Activated CD4-positive, alpha-beta memory T cell treated with anti-CD3 and anti-CD28 coated beads, Interleukin-2, amount 10 ng/mL, durations not matched to agents 7 days and 5 days (primary cell): ENCODE measurements at regions not wholly inside any gene's neighbourhood (a gene's known extent, or its start where the extent isn't known, plus 50 kb on each side); places are given as distances from the start of the nearest gene placed in this dataset.

ENCODE experiments used
- CTCF ChIA-PET: fragments of 350-600 bp; sonication (Branson Sonifier 250); formaldehyde crosslinking; loops from one replicate; lab custom pipeline; 2021; ENCODE audit warnings: antibody characterized with exemption, inconsistent platforms; lab: Charles Lee
- POLR2A ChIA-PET: fragments of 350-600 bp; sonication (Branson Sonifier 250); formaldehyde crosslinking; loops from one replicate; lab custom pipeline; 2021; ENCODE audit warnings: antibody characterized with exemption; lab: Charles Lee
- DNase-seq: peaks from one replicate; pipeline ENCODE4 v3.0.0-alpha.2; 2020
- H3K27ac Mint-ChIP-seq: one replicate; pipeline ENCODE4 v1.8.0; 2021; ENCODE audit warnings: mild to moderate bottlenecking, mixed read lengths
- H3K27me3 Mint-ChIP-seq: one replicate; pipeline ENCODE4 v1.8.0; 2021; ENCODE audit warnings: mixed read lengths
- H3K36me3 Mint-ChIP-seq: one replicate; pipeline ENCODE4 v1.8.0; 2021; ENCODE audit warnings: low read depth, mixed read lengths
- H3K4me1 Mint-ChIP-seq: one replicate; pipeline ENCODE4 v1.8.0; 2021; ENCODE audit warnings: mixed read lengths
- H3K4me3 Mint-ChIP-seq: one replicate; pipeline ENCODE4 v1.8.0; 2021; ENCODE audit warnings: mild to moderate bottlenecking, mixed read lengths
- H3K9me3 Mint-ChIP-seq: one replicate; pipeline ENCODE4 v1.8.0; 2021; ENCODE audit warnings: mixed read lengths

- CTCF ChIA-PET, result interaction anchor here (0.6 kb wide), 1 partner anchor 1132 kb away, joined by 3 read pairs; no protein-coding TSS in a partner anchor
- peaks cover 8% of the 10 kb centered on the region for H3K4me1 Mint-ChIP-seq
- no peak overlapping the region for H3K27ac Mint-ChIP-seq
These were observed 88.6 kb downstream of the B3GNT2 start for GRCh38 chr2:62284471-62284870.

GRCh38 chr2:62283147-62283546 lies 87.2 kb downstream of the B3GNT2 start:
- no peak for DNase-seq
- Mint-ChIP-seq H3K27ac (no peak overlapping the region), H3K9me3 (peaks cover 11% of the 10 kb centered on the region), H3K27me3 (no peaks in the 10 kb centered on the region), H3K4me3 (no peak overlapping the region), H3K4me1 (peaks cover 5% of the 10 kb centered on the region), H3K36me3 (no peaks in the 10 kb centered on the region)
- ChIA-PET CTCF (no interaction called here), POLR2A (no interaction called here)

More at GRCh38 chr2:62284471-62284870, 88.6 kb downstream of the B3GNT2 start:
- POLR2A ChIA-PET, result no interaction called here
- no peaks in the 10 kb centered on the region for H3K36me3 Mint-ChIP-seq
- H3K9me3 Mint-ChIP-seq, result peaks cover 8% of the 10 kb centered on the region
- no peak for DNase-seq
- no peaks in the 10 kb centered on the region for H3K27me3 Mint-ChIP-seq
- no peak overlapping the region for H3K4me3 Mint-ChIP-seq

DNA sequence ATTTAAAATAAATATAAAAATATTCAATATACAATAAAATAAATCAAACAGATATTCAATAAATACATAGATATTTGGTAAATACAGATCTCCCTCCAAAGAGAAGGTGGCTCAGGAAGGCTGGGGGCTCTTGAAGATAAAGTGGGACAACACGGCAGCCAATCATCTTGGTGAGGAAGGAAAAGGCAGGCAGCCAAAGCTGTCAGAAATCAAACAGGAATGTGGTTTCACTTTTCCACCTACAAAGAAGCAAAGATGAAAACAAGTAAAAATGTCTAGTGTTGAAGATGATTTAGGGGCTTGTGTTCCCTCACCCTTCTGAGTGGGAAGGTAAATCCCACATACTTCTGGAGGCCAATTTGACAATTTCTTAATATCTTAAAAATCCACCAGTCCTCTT lies 85.7 kb downstream of the B3GNT2 start:
- POLR2A ChIA-PET, result no interaction called here
- no peaks in the 10 kb centered on the region for H3K27me3 Mint-ChIP-seq
- CTCF ChIA-PET, result no interaction called here
- DNase-seq, result no peak
- H3K4me1 Mint-ChIP-seq, result no peaks in the 10 kb centered on the region
- H3K27ac Mint-ChIP-seq, result no peak overlapping the region
- no peak overlapping the region for H3K4me3 Mint-ChIP-seq
- peaks cover 7% of the 10 kb centered on the region for H3K36me3 Mint-ChIP-seq
- peaks cover 19% of the 10 kb centered on the region for H3K9me3 Mint-ChIP-seq

GRCh38 chr2:62277688-62278087 lies 81.8 kb downstream of the B3GNT2 start:
- peaks cover 16% of the 10 kb centered on the region for H3K9me3 Mint-ChIP-seq
- CTCF ChIA-PET, result no interaction called here
- H3K27me3 Mint-ChIP-seq, result no peaks in the 10 kb centered on the region
- no peak overlapping the region for H3K27ac Mint-ChIP-seq
- DNase-seq, result no peak
- POLR2A ChIA-PET, result no interaction called here
- H3K4me1 Mint-ChIP-seq, result no peaks in the 10 kb centered on the region
- H3K36me3 Mint-ChIP-seq, result peaks cover 7% of the 10 kb centered on the region
- no peak overlapping the region for H3K4me3 Mint-ChIP-seq
